ENCODE measurements at regions not wholly inside any gene's neighbourhood (a gene's known extent, or its start where the extent isn't known, plus 50 kb on each side); places are given as distances from the start of the nearest gene placed in this dataset.

- DNase-seq: no peak
- H3K4me1 Mint-ChIP-seq: no peaks in the 10 kb centered on the region
- H3K36me3 Mint-ChIP-seq (ENCODE audit: low read depth): no peaks in the 10 kb centered on the region
- H3K27me3 Mint-ChIP-seq: no peaks in the 10 kb centered on the region
- no peak for ATAC-seq
- H3K9me3 ChIP-seq (ENCODE audit: control insufficient read depth, low read length, poor library complexity, severe bottlenecking): no peaks in the 10 kb centered on the region
- no peak overlapping the region for H3K27ac Mint-ChIP-seq
- H3K4me3 Mint-ChIP-seq: no peak overlapping the region
These were observed 248.7 kb downstream of the TUSC7 start for GRCh38 chr3:116958291-116958690.

DNA sequence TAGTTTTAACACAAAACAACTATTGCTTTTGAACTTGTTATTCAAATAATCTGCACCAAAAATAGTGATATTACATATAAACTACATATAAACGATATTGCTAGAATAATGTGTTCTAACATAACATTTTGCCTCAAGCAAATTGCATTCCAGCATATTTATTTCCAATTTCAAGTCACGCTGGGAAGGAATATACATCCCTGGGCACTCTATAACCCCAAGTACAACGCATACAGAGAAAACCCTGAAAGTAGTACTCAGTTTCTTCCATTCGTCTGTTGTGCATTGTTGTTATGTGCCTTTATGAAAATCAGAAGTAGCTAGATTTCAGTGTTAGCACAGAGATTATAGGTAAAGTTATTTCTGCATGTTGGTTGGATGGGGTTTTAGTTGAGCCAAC lies 251.5 kb downstream of the TUSC7 start:
- Mint-ChIP-seq H3K36me3 (ENCODE audit: low read depth) (no peaks in the 10 kb centered on the region), H3K4me1 (no peaks in the 10 kb centered on the region), H3K4me3 (no peak overlapping the region), H3K27me3 (no peaks in the 10 kb centered on the region), H3K27ac (no peak overlapping the region)
- no peaks in the 10 kb centered on the region for H3K9me3 ChIP-seq (ENCODE audit: control insufficient read depth, low read length, poor library complexity, severe bottlenecking)
- no peak for ATAC-seq
- no peak for DNase-seq

DNA sequence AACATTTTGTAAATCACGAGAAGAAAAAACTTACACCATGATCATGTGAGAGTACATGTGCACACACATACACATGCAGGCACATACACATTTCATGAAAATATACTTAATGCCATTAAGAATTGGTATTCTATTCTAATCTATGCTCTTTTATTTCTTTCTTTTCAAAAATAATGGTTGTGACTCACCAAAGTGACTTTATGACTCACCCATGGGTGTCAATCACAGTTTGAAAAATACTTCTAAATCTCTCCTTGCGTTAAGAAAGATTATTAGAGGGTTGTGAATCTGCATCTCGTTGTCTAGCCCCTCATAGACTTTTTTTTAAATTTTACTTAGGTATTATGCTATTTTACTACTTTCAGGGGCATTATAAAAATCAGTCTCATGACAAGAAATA lies 254.2 kb downstream of the TUSC7 start:
- Mint-ChIP-seq H3K4me3 (no peak overlapping the region), H3K36me3 (ENCODE audit: low read depth) (no peaks in the 10 kb centered on the region)

GRCh38 chr3:116966649-116967048 lies 257.1 kb downstream of the TUSC7 start:
- H3K27me3 Mint-ChIP-seq: no peaks in the 10 kb centered on the region
- H3K4me1 Mint-ChIP-seq: no peaks in the 10 kb centered on the region
- ATAC-seq: no peak
- no peak overlapping the region for H3K4me3 Mint-ChIP-seq
- H3K36me3 Mint-ChIP-seq (ENCODE audit: low read depth): no peaks in the 10 kb centered on the region
- no peak overlapping the region for H3K27ac Mint-ChIP-seq
- DNase-seq: no peak
- H3K9me3 ChIP-seq (ENCODE audit: control insufficient read depth, low read length, poor library complexity, severe bottlenecking): no peaks in the 10 kb centered on the region

More for the DNA sequence above, 254.2 kb downstream of the TUSC7 start:
- no peaks in the 10 kb centered on the region for H3K9me3 ChIP-seq (ENCODE audit: control insufficient read depth, low read length, poor library complexity, severe bottlenecking)
- Mint-ChIP-seq H3K27me3 (no peaks in the 10 kb centered on the region), H3K27ac (no peak overlapping the region), H3K4me1 (no peaks in the 10 kb centered on the region)
- DNase-seq: no peak
- no peak for ATAC-seq

DNA sequence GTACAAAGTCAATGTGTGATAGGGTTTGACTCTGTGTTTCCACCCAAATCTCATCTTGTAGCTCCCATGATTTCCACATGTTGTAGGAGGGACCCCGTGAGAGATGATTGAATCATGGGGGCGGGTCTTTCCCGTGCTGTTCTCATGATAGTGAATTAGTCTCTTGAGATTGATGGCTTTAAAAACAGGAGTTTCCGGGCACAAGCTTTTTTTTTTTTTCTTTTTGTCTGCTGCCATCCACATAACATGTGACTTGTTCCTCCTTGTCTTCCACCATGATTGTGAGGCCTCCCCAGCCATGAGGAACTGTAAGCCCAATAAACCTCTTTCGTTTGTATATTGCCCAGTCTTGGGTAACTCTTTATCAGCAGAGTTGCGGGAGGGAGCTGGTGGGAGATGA lies 259.6 kb downstream of the TUSC7 start:
- no peaks in the 10 kb centered on the region for H3K36me3 Mint-ChIP-seq (ENCODE audit: low read depth)
- DNase-seq (no peak), ATAC-seq (no peak)
- no peak overlapping the region for H3K27ac Mint-ChIP-seq
- H3K9me3 ChIP-seq (ENCODE audit: control insufficient read depth, low read length, poor library complexity, severe bottlenecking): no peaks in the 10 kb centered on the region
- H3K27me3 Mint-ChIP-seq: no peaks in the 10 kb centered on the region
- H3K4me3 Mint-ChIP-seq: no peak overlapping the region
- H3K4me1 Mint-ChIP-seq: no peaks in the 10 kb centered on the region

GRCh38 chr3:116969646-116970045 lies 260.1 kb downstream of the TUSC7 start:
- no peaks in the 10 kb centered on the region for H3K27me3 Mint-ChIP-seq
- no peaks in the 10 kb centered on the region for H3K36me3 Mint-ChIP-seq (ENCODE audit: low read depth)
- no peaks in the 10 kb centered on the region for H3K4me1 Mint-ChIP-seq
- H3K9me3 ChIP-seq (ENCODE audit: control insufficient read depth, low read length, poor library complexity, severe bottlenecking): no peaks in the 10 kb centered on the region
- no peak overlapping the region for H3K27ac Mint-ChIP-seq
- H3K4me3 Mint-ChIP-seq: no peak overlapping the region
- ATAC-seq: no peak
- no peak for DNase-seq

DNA sequence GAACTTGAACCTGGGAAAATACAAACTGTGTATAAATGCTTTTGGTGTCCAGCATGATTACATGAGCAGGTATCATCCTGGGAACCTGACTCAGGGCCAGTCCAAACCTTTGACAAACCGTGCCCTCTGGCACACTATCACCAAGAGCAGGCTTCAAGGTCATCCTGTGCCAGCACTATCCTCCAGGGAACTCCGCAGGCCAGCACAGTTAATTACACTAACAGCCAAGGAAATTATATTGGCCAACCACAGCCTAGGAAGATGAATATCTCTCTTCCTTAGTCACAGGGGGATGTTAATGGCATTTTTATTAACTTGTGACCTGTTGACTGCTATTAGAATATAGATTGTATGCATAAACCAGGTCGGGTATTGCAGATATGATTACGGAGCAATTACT lies 262.0 kb downstream of the TUSC7 start:
- no peaks in the 10 kb centered on the region for H3K4me1 Mint-ChIP-seq
- no peaks in the 10 kb centered on the region for H3K9me3 ChIP-seq (ENCODE audit: control insufficient read depth, low read length, poor library complexity, severe bottlenecking)
- no peak overlapping the region for H3K27ac Mint-ChIP-seq
- ATAC-seq: no peak
- H3K36me3 Mint-ChIP-seq (ENCODE audit: low read depth): no peaks in the 10 kb centered on the region
- DNase-seq: no peak
- no peaks in the 10 kb centered on the region for H3K27me3 Mint-ChIP-seq
- H3K4me3 Mint-ChIP-seq: no peak overlapping the region

GRCh38 chr3:116974702-116975101 lies 265.1 kb downstream of the TUSC7 start:
- DNase-seq: no peak
- no peaks in the 10 kb centered on the region for H3K9me3 ChIP-seq (ENCODE audit: control insufficient read depth, low read length, poor library complexity, severe bottlenecking)
- Mint-ChIP-seq H3K4me3 (no peak overlapping the region), H3K27ac (no peak overlapping the region), H3K36me3 (ENCODE audit: low read depth) (no peaks in the 10 kb centered on the region), H3K4me1 (no peaks in the 10 kb centered on the region), H3K27me3 (no peaks in the 10 kb centered on the region)
- ATAC-seq: no peak

DNA sequence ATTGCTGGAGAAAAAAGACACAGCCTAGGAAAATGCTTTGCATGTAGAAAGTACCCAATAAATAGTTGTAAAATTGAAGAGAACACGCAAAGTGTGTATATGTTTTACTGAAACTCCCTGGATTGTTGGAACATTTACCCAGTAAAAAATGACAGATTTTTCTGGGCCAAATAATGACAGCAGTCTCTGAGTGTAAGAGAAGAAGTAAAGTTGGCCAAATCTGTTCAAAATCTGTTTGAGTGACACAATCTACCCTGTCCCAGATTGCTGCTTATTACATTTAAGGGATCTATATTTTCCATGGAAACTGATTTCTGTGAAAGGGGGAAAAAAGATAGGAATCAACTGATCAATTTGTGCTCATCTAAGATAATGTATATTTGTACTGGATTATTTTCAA lies 267.9 kb downstream of the TUSC7 start:
- ATAC-seq: no peak
- no peak for DNase-seq
- H3K9me3 ChIP-seq (ENCODE audit: control insufficient read depth, low read length, poor library complexity, severe bottlenecking): no peaks in the 10 kb centered on the region
- H3K36me3 Mint-ChIP-seq (ENCODE audit: low read depth): no peaks in the 10 kb centered on the region
- H3K27me3 Mint-ChIP-seq: no peaks in the 10 kb centered on the region
- no peak overlapping the region for H3K27ac Mint-ChIP-seq
- no peak overlapping the region for H3K4me3 Mint-ChIP-seq
- H3K4me1 Mint-ChIP-seq: no peaks in the 10 kb centered on the region

DNA sequence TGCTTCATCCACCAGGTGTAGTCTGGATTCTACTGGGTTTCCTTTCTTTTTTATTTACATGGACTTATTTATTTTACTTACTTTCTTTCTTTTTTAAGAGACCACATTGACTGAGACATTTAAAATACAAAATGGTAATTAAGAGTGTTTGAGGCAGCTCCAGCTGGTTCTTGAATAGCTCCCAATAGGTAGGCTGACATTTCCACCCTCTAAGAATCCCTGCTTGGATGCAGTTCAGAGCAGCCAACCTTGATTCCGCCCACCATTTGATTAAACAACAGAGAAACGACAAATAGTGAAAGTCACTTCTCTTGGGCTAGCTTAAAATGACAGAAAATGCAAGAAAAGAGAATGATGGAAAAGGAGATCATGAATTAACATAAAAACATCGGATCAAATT lies 270.5 kb downstream of the TUSC7 start:
- Mint-ChIP-seq H3K27me3 (no peaks in the 10 kb centered on the region), H3K4me1 (no peaks in the 10 kb centered on the region)
- no peak for DNase-seq

DNA sequence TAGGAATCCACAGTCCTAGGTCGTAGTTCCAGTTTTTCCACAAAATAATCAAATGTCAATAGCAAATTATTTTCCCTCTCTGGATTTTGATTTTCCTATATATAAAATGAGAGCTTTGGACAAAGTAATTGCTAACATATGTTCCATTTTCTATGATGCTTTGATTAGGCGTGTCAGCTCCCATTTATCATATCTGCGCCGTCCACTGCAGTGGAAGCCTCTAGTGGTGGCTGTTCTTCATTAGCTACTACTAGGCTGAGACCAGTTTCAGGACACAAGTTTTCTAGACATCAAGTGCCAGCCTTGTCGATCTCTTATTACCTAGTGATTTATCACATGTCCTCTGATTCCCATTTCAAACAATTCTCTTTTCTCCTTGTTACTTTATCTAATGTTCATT lies 271.5 kb downstream of the TUSC7 start:
- ATAC-seq (no peak), DNase-seq (no peak)
- no peaks in the 10 kb centered on the region for H3K9me3 ChIP-seq (ENCODE audit: control insufficient read depth, low read length, poor library complexity, severe bottlenecking)
- Mint-ChIP-seq H3K27me3 (no peaks in the 10 kb centered on the region), H3K36me3 (ENCODE audit: low read depth) (no peaks in the 10 kb centered on the region), H3K4me3 (no peak overlapping the region), H3K4me1 (no peaks in the 10 kb centered on the region), H3K27ac (no peak overlapping the region)

More for the DNA sequence above, 270.5 kb downstream of the TUSC7 start:
- no peaks in the 10 kb centered on the region for H3K9me3 ChIP-seq (ENCODE audit: control insufficient read depth, low read length, poor library complexity, severe bottlenecking)
- no peaks in the 10 kb centered on the region for H3K36me3 Mint-ChIP-seq (ENCODE audit: low read depth)
- H3K4me3 Mint-ChIP-seq: no peak overlapping the region
- H3K27ac Mint-ChIP-seq: no peak overlapping the region
- ATAC-seq: no peak

DNA sequence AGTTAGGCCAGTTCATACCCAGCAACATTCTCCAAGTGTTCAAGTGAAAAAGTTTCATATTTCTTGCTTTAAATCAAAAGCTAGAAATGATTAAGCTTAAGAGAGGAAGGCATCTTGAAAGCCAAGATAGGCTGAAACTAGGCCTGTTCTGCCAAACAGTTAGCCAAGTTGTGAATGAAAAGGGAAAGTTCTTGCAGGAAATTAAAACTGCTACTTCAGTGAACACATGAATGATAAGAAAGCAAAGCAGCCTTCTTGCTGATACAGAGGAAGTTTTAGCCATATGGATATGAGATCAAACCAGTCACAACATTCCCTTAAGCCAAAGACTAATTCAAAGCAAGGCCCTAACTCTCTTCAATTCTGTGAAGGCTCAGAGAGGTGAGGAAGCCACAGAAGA lies 274.7 kb downstream of the TUSC7 start:
- H3K4me1 Mint-ChIP-seq: no peaks in the 10 kb centered on the region
- no peaks in the 10 kb centered on the region for H3K27me3 Mint-ChIP-seq
- ATAC-seq: no peak

DNA sequence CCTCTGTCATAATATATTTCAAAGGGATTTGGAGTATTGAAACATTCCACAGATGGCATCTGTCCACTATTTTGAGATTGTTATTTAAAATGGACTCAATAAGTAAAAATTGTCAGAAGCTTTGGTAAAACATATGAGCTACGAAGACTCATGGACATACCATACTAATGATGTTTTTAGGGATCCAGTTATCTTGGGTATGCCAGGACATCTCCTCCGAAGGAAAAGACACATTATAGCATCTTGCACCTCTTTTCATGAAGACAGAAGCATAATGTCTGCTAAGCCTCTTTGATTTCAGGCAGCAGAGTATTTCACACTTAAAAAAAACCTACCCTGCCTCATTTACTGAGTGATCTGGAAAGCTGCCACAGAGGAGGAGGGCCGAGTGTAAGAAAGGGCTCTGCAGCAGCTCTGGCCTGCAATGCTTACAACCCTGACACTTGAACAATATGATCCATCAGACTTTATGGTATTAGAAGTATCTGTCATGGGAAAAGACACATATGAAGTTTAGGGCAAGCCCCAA lies 284.8 kb downstream of the TUSC7 start:
- Mint-ChIP-seq H3K4me3 (no peak overlapping the region), H3K36me3 (ENCODE audit: low read depth) (no peaks in the 10 kb centered on the region), H3K27me3 (no peaks in the 10 kb centered on the region), H3K27ac (no peak overlapping the region), H3K4me1 (no peaks in the 10 kb centered on the region)
- no peaks in the 10 kb centered on the region for H3K9me3 ChIP-seq (ENCODE audit: control insufficient read depth, low read length, poor library complexity, severe bottlenecking)
- DNase-seq (no peak), ATAC-seq (no peak)

More for the DNA sequence above, 274.7 kb downstream of the TUSC7 start:
- Mint-ChIP-seq H3K36me3 (ENCODE audit: low read depth) (no peaks in the 10 kb centered on the region), H3K4me3 (no peak overlapping the region), H3K27ac (no peak overlapping the region)
- DNase-seq: no peak
- H3K9me3 ChIP-seq (ENCODE audit: control insufficient read depth, low read length, poor library complexity, severe bottlenecking): no peaks in the 10 kb centered on the region

DNA sequence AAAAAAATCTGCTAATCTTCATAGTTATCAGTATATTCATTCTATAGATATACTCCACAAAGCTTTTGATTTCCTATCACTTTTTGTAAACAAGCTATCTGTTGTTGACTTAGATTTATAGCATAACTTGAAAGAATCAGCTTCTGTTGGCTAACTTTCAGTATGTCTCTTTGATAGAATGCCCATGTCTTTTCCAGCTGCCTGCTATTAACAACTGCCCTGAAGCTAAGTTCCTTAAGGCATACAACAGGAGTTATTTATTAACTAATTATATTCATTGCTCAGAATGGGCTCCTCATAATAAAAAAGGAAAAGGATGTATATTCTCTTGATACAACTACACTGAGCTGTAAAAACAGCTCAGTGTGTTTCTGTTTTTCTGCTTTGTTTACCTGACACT lies 293.9 kb downstream of the TUSC7 start:
- Mint-ChIP-seq H3K4me3 (no peak overlapping the region), H3K27ac (no peak overlapping the region), H3K27me3 (no peaks in the 10 kb centered on the region), H3K36me3 (ENCODE audit: low read depth) (no peaks in the 10 kb centered on the region), H3K4me1 (no peaks in the 10 kb centered on the region)
- no peak for DNase-seq
- no peak for ATAC-seq
- H3K9me3 ChIP-seq (ENCODE audit: control insufficient read depth, low read length, poor library complexity, severe bottlenecking): no peaks in the 10 kb centered on the region
